Neural cell (in vitro differentiated cells): ENCODE measurements at regions not wholly inside any gene's neighbourhood (a gene's known extent, or its start where the extent isn't known, plus 50 kb on each side); places are given as distances from the start of the nearest gene placed in this dataset.

Experiments
- EZH2 ChIP-seq: fragments of 200-600, 300-800 bp; shearing (Covaris generic), sonication (generic); IDR thresholded peaks from 2 replicates; pipeline ENCODE4 v1.6.1; 2014; ENCODE audit warnings: antibody characterized with exemption, low read length, borderline replicate concordance, mild to moderate bottlenecking; ENCODE audit not compliant: insufficient read depth, poor library complexity, severe bottlenecking
- TAF1 ChIP-seq: IDR thresholded peaks from 2 replicates; pipeline ENCODE4 v1.6.1; 2012; ENCODE audit warnings: low read depth

DNA sequence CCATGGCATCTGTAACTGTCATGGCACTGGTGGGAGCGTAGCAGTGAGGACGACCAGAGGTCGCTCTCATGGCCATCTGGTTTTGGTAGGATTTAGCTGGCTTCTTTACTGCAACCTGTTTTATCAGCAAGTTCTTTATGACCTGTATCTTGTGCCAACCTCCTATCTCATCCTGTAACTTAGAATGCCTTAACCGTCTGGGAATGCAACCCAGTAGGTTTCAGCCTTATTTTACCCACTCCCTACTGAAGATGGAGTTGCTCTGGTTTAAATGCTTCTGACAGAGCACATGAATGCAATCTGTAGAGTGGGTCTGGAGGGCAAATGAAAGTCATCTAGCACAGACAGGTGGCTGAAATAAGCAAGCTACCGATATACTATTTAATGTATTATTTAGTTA lies 55.3 kb upstream of the OPN4 start:
- TF ChIP-seq TAF1 (no peak), EZH2 (no peak)
